ENCODE measurements at regions not wholly inside any gene's neighbourhood (a gene's known extent, or its start where the extent isn't known, plus 50 kb on each side); places are given as distances from the start of the nearest gene placed in this dataset.

DNA sequence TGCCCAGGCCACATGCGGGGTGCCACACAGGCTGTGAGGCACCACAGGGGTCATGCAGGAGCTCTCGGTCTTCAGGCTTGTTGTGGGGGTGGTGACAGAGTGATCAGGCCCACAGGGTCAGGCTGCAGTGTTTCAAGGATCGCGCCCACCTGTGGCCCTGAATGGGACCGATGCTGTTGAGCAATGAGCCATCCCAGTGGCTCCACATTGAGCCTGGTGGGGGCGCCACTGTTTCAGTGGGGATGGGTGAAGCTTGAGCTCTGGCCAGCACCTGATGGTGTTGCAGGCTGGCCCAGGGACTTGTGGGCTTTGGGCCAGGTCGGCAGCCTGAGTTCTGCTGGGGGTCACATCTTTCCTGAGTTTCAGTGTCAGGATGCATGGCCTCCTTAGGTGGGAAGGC, 230.1 kb downstream of the UBE3A start:
- TF ChIP-seq RARB (CRISPR knock-in tag; IDR thresholded peaks at IDR 0.05) (no peak), SNAI2 (CRISPR knock-in tag; IDR thresholded peaks at IDR 0.05) (no peak), OSR1 (CRISPR knock-in tag; IDR thresholded peaks at IDR 0.05) (no peak), ZFP30 (CRISPR knock-in tag; IDR thresholded peaks at IDR 0.05) (no peak)
- TF ChIP-seq, protein P1, sequence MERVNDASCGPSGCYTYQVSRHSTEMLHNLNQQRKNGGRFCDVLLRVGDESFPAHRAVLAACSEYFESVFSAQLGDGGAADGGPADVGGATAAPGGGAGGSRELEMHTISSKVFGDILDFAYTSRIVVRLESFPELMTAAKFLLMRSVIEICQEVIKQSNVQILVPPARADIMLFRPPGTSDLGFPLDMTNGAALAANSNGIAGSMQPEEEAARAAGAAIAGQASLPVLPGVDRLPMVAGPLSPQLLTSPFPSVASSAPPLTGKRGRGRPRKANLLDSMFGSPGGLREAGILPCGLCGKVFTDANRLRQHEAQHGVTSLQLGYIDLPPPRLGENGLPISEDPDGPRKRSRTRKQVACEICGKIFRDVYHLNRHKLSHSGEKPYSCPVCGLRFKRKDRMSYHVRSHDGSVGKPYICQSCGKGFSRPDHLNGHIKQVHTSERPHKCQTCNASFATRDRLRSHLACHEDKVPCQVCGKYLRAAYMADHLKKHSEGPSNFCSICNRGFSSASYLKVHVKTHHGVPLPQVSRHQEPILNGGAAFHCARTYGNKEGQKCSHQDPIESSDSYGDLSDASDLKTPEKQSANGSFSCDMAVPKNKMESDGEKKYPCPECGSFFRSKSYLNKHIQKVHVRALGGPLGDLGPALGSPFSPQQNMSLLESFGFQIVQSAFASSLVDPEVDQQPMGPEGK (CRISPR knock-in tag; IDR thresholded peaks at IDR 0.05; ENCODE audit: borderline replicate concordance): no peak
- no peak for ATAC-seq

DNA sequence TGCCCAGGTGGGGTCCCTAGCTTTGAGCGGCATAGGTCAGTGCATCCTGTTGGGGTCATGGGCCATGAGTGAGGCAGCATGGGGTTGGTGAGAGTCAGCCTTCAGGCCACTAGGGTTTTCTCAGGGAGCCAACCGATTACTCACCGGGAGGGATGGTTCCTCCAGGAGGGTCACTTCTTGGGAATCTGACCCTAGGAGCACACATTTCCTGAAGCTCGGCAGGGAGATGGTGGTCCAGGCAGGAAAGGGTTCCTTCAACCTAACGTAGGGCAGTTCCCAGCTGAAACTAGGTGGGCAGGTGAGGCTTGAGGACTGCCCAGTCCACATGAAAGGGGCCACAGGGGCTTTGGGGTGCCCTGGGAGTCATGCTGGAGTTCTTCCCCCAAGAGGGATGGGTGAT, 218.0 kb downstream of the UBE3A start:
- no peak for ATAC-seq
- TF ChIP-seq, protein P2, sequence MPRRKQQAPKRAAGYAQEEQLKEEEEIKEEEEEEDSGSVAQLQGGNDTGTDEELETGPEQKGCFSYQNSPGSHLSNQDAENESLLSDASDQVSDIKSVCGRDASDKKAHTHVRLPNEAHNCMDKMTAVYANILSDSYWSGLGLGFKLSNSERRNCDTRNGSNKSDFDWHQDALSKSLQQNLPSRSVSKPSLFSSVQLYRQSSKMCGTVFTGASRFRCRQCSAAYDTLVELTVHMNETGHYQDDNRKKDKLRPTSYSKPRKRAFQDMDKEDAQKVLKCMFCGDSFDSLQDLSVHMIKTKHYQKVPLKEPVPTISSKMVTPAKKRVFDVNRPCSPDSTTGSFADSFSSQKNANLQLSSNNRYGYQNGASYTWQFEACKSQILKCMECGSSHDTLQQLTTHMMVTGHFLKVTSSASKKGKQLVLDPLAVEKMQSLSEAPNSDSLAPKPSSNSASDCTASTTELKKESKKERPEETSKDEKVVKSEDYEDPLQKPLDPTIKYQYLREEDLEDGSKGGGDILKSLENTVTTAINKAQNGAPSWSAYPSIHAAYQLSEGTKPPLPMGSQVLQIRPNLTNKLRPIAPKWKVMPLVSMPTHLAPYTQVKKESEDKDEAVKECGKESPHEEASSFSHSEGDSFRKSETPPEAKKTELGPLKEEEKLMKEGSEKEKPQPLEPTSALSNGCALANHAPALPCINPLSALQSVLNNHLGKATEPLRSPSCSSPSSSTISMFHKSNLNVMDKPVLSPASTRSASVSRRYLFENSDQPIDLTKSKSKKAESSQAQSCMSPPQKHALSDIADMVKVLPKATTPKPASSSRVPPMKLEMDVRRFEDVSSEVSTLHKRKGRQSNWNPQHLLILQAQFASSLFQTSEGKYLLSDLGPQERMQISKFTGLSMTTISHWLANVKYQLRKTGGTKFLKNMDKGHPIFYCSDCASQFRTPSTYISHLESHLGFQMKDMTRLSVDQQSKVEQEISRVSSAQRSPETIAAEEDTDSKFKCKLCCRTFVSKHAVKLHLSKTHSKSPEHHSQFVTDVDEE (CRISPR knock-in tag; IDR thresholded peaks at IDR 0.05): no peak
- TF ChIP-seq PPARA (CRISPR knock-in tag; IDR thresholded peaks at IDR 0.05; ENCODE audit: borderline replicate concordance) (no peak), TCF4 (CRISPR knock-in tag; IDR thresholded peaks at IDR 0.05; ENCODE audit: borderline replicate concordance) (no peak), GLIS3 (CRISPR knock-in tag; IDR thresholded peaks at IDR 0.05) (no peak)
- TF ChIP-seq, protein P3, sequence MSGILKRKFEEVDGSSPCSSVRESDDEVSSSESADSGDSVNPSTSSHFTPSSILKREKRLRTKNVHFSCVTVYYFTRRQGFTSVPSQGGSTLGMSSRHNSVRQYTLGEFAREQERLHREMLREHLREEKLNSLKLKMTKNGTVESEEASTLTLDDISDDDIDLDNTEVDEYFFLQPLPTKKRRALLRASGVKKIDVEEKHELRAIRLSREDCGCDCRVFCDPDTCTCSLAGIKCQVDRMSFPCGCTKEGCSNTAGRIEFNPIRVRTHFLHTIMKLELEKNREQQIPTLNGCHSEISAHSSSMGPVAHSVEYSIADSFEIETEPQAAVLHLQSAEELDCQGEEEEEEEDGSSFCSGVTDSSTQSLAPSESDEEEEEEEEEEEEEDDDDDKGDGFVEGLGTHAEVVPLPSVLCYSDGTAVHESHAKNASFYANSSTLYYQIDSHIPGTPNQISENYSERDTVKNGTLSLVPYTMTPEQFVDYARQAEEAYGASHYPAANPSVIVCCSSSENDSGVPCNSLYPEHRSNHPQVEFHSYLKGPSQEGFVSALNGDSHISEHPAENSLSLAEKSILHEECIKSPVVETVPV (CRISPR knock-in tag; IDR thresholded peaks at IDR 0.05): no peak

DNA sequence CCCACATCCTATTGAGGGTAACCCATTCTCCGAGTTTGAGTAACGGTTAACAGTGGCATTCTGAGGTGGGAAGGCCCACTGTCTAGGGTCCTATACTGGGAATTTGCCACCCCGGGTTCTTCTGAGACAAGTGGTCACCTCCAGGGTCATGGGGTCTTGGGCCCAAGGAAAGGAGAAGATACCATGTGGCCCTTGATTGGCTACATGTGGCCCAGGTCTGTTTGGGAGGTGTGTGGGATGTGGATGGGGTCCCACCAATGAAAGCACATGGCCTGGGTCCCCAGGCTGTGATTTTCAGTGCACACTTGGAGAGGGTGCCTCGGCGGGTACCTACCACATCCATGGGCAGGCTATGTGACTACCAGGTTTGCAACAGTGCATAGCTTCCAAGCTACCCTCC, 214.4 kb downstream of the UBE3A start:
- no peak for TF ChIP-seq GLIS3 (CRISPR knock-in tag; IDR thresholded peaks at IDR 0.05)
- TF ChIP-seq, protein P3 (CRISPR knock-in tag; IDR thresholded peaks at IDR 0.05): no peak
- no peak for TF ChIP-seq CSDC2 (CRISPR knock-in tag; IDR thresholded peaks at IDR 0.05)
- TF ChIP-seq ARNTL (CRISPR knock-in tag; IDR thresholded peaks at IDR 0.05; ENCODE audit: borderline replicate concordance, low read depth): no peak
- TF ChIP-seq ZNF8 (CRISPR knock-in tag; IDR thresholded peaks at IDR 0.05): no peak
- TF ChIP-seq, protein P4, sequence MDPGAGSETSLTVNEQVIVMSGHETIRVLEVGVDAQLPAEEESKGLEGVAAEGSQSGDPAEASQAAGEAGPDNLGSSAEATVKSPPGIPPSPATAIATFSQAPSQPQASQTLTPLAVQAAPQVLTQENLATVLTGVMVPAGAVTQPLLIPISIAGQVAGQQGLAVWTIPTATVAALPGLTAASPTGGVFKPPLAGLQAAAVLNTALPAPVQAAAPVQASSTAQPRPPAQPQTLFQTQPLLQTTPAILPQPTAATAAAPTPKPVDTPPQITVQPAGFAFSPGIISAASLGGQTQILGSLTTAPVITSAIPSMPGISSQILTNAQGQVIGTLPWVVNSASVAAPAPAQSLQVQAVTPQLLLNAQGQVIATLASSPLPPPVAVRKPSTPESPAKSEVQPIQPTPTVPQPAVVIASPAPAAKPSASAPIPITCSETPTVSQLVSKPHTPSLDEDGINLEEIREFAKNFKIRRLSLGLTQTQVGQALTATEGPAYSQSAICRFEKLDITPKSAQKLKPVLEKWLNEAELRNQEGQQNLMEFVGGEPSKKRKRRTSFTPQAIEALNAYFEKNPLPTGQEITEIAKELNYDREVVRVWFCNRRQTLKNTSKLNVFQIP (CRISPR knock-in tag; IDR thresholded peaks at IDR 0.05; ENCODE audit: borderline replicate concordance, low read depth): no peak
- no peak for TF ChIP-seq ZFP3 (CRISPR knock-in tag; IDR thresholded peaks at IDR 0.05)
- no peak for TF ChIP-seq ZC3H10 (CRISPR knock-in tag; IDR thresholded peaks at IDR 0.05)
- TF ChIP-seq SNAI2 (CRISPR knock-in tag; IDR thresholded peaks at IDR 0.05): no peak
- TF ChIP-seq, protein P2 (CRISPR knock-in tag; IDR thresholded peaks at IDR 0.05): no peak
- TF ChIP-seq ZNF70 (CRISPR knock-in tag; IDR thresholded peaks at IDR 0.05): no peak
- no peak for TF ChIP-seq ISL1 (CRISPR knock-in tag; IDR thresholded peaks at IDR 0.05)
- TF ChIP-seq, protein P1 (CRISPR knock-in tag; IDR thresholded peaks at IDR 0.05; ENCODE audit: borderline replicate concordance): no peak
- no peak for TF ChIP-seq RARB (CRISPR knock-in tag; IDR thresholded peaks at IDR 0.05)
- ATAC-seq: no peak
